HepG2 (cell line): ENCODE measurements at regions not wholly inside any gene's neighbourhood (a gene's known extent, or its start where the extent isn't known, plus 50 kb on each side); places are given as distances from the start of the nearest gene placed in this dataset.

Source experiments
- ATAC-seq: fragments of 200-7000 bp; cut with Tn5 transposase; 3 replicates; pipeline ENCODE4 v1.9.1; 2020; ENCODE audit warnings: mild to moderate bottlenecking, moderate library complexity
- BruUV-seq: library from RNA; stranded (reverse); fragments of 400-500 nt; replicated peaks from 2 replicates; lab custom pipeline; 2021; lab: Mats Ljungman, UMichigan
- CTCF ChIA-PET: fragments of 300-600 bp; formaldehyde crosslinking; extraction: SDS; loops from one replicate; lab custom pipeline; 2021; ENCODE audit warnings: low total read pairs, inconsistent platforms, low intra/inter-chr PET ratio; lab: Yijun Ruan, JAX
- POLR2A ChIA-PET: fragments of 350-600 bp; sonication (Branson Sonifier 250); formaldehyde crosslinking; loops from one replicate; lab custom pipeline; 2020; ENCODE audit warnings: antibody characterized with exemption, inconsistent platforms; lab: Yijun Ruan, JAX
- DNase-seq: peaks from one replicate; pipeline ENCODE4 v3.0.0-alpha.2; 2015; ENCODE audit warnings: low spot score
- FAIRE-seq: peaks from 3 replicates; lab custom pipeline; 2011; peaks lifted over from hg19 to GRCh38; lab: Jason Lieb, UNC
- H2AFZ ChIP-seq: one replicate; pipeline ENCODE4 v1.6.1; 2011; ENCODE audit warnings: low read length, inconsistent platforms
- H3K27ac ChIP-seq: fragments of 300-600 bp; 3 replicates; pipeline ENCODE4 v1.8.0; 2011; ENCODE audit warnings: mixed run types, mild to moderate bottlenecking, mixed read lengths, low read length, inconsistent platforms; ENCODE audit not compliant: insufficient read depth; ENCODE audit errors: extremely low read length
- H3K27me3 ChIP-seq, 2 experiments: fragments of 200-600 bp in 1 of 2; 2 replicates in 1 of 2; 3 replicates in 1 of 2; pipeline versions ENCODE4 v1.6.0 to v1.8.0; 2011; ENCODE audit warnings: low read length in 2 of 2, mild to moderate bottlenecking in 2 of 2, moderate library complexity in 2 of 2, inconsistent platforms in 1 of 2; ENCODE audit not compliant: insufficient read depth in 2 of 2, control insufficient read depth in 1 of 2
- H3K36me3 ChIP-seq, 2 experiments: fragments of 200-600 bp in 1 of 2; replicated peaks in 1 of 2; 2 replicates in 1 of 2; 3 replicates in 1 of 2; pipeline versions ENCODE4 v1.5.1 to v1.8.0; 2011; ENCODE audit warnings: low read length in 2 of 2, inconsistent platforms in 1 of 2; ENCODE audit not compliant: insufficient read depth in 2 of 2, control insufficient read depth in 1 of 2
- H3K4me1 ChIP-seq: 2 replicates; pipeline ENCODE4 v1.5.1; 2012; ENCODE audit warnings: low read length, inconsistent platforms; ENCODE audit not compliant: insufficient read depth
- H3K4me2 ChIP-seq: 2 replicates; pipeline ENCODE4 v1.6.0; 2011; ENCODE audit warnings: low read depth, low read length, inconsistent platforms
- H3K4me3 ChIP-seq, 3 experiments: fragments of 200-600 bp in 1 of 3; sonication (generic), shearing (Covaris generic) in 1 of 3; replicated peaks in 1 of 3; 2 replicates each; pipeline ENCODE4 v1.5.1; 2011 to 2016; ENCODE audit warnings: low read length in 3 of 3, inconsistent platforms in 2 of 3, low read depth in 2 of 3, mild to moderate bottlenecking in 2 of 3, control low read depth in 1 of 3, mixed read lengths in 1 of 3; ENCODE audit not compliant: insufficient read depth in 1 of 3
- H3K79me2 ChIP-seq: one replicate; pipeline ENCODE4 v1.6.1; 2011; ENCODE audit warnings: low read length, inconsistent platforms; ENCODE audit not compliant: insufficient read depth
- H3K9ac ChIP-seq: 2 replicates; pipeline ENCODE4 v1.6.0; 2011; ENCODE audit warnings: mild to moderate bottlenecking, low read depth, low read length, inconsistent platforms; ENCODE audit not compliant: insufficient read depth
- H3K9me3 ChIP-seq: 2 replicates; pipeline ENCODE4 v1.5.1; 2012; ENCODE audit warnings: mild to moderate bottlenecking, low read length
- H4K20me1 ChIP-seq: 2 replicates; pipeline ENCODE4 v1.6.0; 2011; ENCODE audit warnings: inconsistent platforms, mild to moderate bottlenecking, low read length, moderate library complexity; ENCODE audit not compliant: insufficient read depth
- NCOA1 ChIP-seq: sonication (generic); formaldehyde crosslinking; IDR thresholded peaks from 2 replicates; pipeline ENCODE4 v1.9.0; 2021; ENCODE audit warnings: missing genetic modification reagents
- REXO4 ChIP-seq: sonication (generic); formaldehyde crosslinking; IDR thresholded peaks from 2 replicates; pipeline ENCODE4 v1.8.0; 2022; ENCODE audit warnings: missing genetic modification reagents, mild to moderate bottlenecking, borderline replicate concordance
- SMAD9 ChIP-seq: sonication (generic); formaldehyde crosslinking; IDR thresholded peaks from 2 replicates; pipeline ENCODE4 v1.5.1; 2020; ENCODE audit warnings: mild to moderate bottlenecking, missing genetic modification reagents
- ZNF761 ChIP-seq: sonication (generic); formaldehyde crosslinking; conservative IDR thresholded peaks from 2 replicates; pipeline ENCODE4 v1.4.0; 2020; ENCODE audit warnings: mild to moderate bottlenecking, missing genetic modification reagents
- WGBS: methylation state at CpG from one replicate; pipeline ENCODE4 v1.1.6; 2017; ENCODE audit warnings: low lambda C conversion rate; 5-methylcytosine and 5-hydroxymethylcytosine counted together
- in situ Hi-C: cut with HindIII; loops from 2 replicates; pipeline ENCODE4 v1.10.0; 2017; ENCODE audit warnings: low pct_unique_long_range_greater_than_20kb; ENCODE audit not compliant: extremely low pct_ligation_motif_present
- intact Hi-C: fragments of 100-400 bp; cut with micrococcal nuclease; formaldehyde crosslinking; loops from one replicate; pipeline ENCODE4 v1.10.0; 2022; ENCODE audit not compliant: unreplicated experiment
- TF ChIP-seq, protein P1 (sequence below): fragments of 450-650 bp; IDR thresholded peaks from 2 replicates; pipeline ENCODE4 v1.6.1; 2017; ENCODE audit warnings: mild to moderate bottlenecking
- TF ChIP-seq, protein P2 (sequence below), 2 experiments: sonication (generic) in 1 of 2; formaldehyde crosslinking in 1 of 2; IDR thresholded peaks; 2 replicates each; pipeline versions ENCODE4 v1.6.1 to v1.9.0; 2014 to 2022; ENCODE audit warnings: antibody characterized with exemption in 1 of 2, borderline replicate concordance in 1 of 2, inconsistent platforms in 1 of 2, low read depth in 1 of 2, missing genetic modification reagents in 1 of 2

DNA sequence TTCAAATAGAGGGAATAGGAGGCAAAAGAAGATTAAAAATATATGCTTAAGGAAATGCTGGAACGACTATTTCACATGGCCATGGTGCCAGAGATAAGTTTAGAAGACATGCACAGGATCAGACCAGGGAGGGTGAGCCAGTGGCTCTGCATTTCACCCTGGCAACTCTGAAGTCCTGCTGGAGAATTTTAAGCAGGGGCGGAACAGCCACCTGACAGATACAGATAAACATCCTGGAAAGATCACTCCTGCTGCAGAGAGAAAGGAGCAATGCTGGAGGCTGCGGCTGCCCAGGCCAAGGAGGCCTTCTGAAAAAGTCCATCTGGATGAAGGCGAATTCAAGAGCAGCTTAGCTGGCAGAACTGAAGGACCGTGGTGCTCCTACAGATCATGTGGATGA lies 755.9 kb downstream of the RNF144A start:
- ATAC-seq, result no peak
- Histone ChIP-seq H3K9ac (no peak overlapping the region), H2AFZ (no peak overlapping the region), H3K9me3 (no peaks in the 10 kb centered on the region), H3K36me3 (no peaks in the 10 kb centered on the region), H3K4me2 (no peak overlapping the region), H4K20me1 (no peaks in the 10 kb centered on the region), H3K4me3 (no peak overlapping the region), H3K27ac (no peak overlapping the region), H3K79me2 (no peaks in the 10 kb centered on the region), H3K4me1 (no peaks in the 10 kb centered on the region), H3K27me3 (peaks cover 0 to 5% of the 10 kb centered on the region in 2 experiments; a peak in 1 of 5 replicates)
- ChIA-PET CTCF (interaction anchor here (1.8 to 1.9 kb wide), 2 partner anchors 246 to 576 kb away, joined by 10 to 17 read pairs; no protein-coding TSS in a partner anchor), POLR2A (no interaction called here)
- in situ Hi-C loops, result loop anchor here (25.0 kb wide), 1 partner anchor 561 kb away; no protein-coding TSS in a partner anchor
- intact Hi-C loops, result no loop called here
- DNase-seq, result no peak
- WGBS, result 29% methylated on average over 5 of the region's 5 CpGs
- no TSS peak for BruUV-seq
- TF ChIP-seq REXO4 (CRISPR knock-in tag) (no peak), ZNF761 (no peak), SMAD9 (CRISPR knock-in tag) (no peak), NCOA1 (CRISPR knock-in tag) (no peak)
- TF ChIP-seq, protein P1, sequence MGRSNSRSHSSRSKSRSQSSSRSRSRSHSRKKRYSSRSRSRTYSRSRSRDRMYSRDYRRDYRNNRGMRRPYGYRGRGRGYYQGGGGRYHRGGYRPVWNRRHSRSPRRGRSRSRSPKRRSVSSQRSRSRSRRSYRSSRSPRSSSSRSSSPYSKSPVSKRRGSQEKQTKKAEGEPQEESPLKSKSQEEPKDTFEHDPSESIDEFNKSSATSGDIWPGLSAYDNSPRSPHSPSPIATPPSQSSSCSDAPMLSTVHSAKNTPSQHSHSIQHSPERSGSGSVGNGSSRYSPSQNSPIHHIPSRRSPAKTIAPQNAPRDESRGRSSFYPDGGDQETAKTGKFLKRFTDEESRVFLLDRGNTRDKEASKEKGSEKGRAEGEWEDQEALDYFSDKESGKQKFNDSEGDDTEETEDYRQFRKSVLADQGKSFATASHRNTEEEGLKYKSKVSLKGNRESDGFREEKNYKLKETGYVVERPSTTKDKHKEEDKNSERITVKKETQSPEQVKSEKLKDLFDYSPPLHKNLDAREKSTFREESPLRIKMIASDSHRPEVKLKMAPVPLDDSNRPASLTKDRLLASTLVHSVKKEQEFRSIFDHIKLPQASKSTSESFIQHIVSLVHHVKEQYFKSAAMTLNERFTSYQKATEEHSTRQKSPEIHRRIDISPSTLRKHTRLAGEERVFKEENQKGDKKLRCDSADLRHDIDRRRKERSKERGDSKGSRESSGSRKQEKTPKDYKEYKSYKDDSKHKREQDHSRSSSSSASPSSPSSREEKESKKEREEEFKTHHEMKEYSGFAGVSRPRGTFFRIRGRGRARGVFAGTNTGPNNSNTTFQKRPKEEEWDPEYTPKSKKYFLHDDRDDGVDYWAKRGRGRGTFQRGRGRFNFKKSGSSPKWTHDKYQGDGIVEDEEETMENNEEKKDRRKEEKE, result no peak
- TF ChIP-seq, protein P2, sequence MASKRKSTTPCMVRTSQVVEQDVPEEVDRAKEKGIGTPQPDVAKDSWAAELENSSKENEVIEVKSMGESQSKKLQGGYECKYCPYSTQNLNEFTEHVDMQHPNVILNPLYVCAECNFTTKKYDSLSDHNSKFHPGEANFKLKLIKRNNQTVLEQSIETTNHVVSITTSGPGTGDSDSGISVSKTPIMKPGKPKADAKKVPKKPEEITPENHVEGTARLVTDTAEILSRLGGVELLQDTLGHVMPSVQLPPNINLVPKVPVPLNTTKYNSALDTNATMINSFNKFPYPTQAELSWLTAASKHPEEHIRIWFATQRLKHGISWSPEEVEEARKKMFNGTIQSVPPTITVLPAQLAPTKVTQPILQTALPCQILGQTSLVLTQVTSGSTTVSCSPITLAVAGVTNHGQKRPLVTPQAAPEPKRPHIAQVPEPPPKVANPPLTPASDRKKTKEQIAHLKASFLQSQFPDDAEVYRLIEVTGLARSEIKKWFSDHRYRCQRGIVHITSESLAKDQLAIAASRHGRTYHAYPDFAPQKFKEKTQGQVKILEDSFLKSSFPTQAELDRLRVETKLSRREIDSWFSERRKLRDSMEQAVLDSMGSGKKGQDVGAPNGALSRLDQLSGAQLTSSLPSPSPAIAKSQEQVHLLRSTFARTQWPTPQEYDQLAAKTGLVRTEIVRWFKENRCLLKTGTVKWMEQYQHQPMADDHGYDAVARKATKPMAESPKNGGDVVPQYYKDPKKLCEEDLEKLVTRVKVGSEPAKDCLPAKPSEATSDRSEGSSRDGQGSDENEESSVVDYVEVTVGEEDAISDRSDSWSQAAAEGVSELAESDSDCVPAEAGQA (IDR thresholded peaks at IDR 0.05; ENCODE audit: low read depth), result no peak
- TF ChIP-seq, protein P2 (CRISPR knock-in tag; IDR thresholded peaks at IDR 0.05; ENCODE audit: borderline replicate concordance), result no peak
- TF ChIP-seq, all 625 proteins: peak for 0
- no peak for FAIRE-seq
